ENCODE measurements at regions not wholly inside any gene's neighbourhood (a gene's known extent, or its start where the extent isn't known, plus 50 kb on each side); places are given as distances from the start of the nearest gene placed in this dataset.

- TF ChIP-seq ATF6 (CRISPR knock-in tag; conservative IDR thresholded peaks at IDR 0.05): no peak
- TF ChIP-seq ZNF576 (CRISPR knock-in tag; IDR thresholded peaks at IDR 0.05): no peak
- TF ChIP-seq ZNF792 (CRISPR knock-in tag; IDR thresholded peaks at IDR 0.05): no peak
- TF ChIP-seq ZNF549 (CRISPR knock-in tag; IDR thresholded peaks at IDR 0.05): no peak
- no peak for TF ChIP-seq ATF4 (CRISPR knock-in tag; IDR thresholded peaks at IDR 0.05)
- TF ChIP-seq JUNB (CRISPR knock-in tag; IDR thresholded peaks at IDR 0.05; ENCODE audit: borderline replicate concordance): no peak
- TF ChIP-seq ZNF234 (CRISPR knock-in tag; conservative IDR thresholded peaks at IDR 0.05): no peak
- no peak for TF ChIP-seq FOXP1 (IDR thresholded peaks at IDR 0.05)
- TF ChIP-seq FOXP1 (CRISPR knock-in tag; IDR thresholded peaks at IDR 0.05): peak; percentile 63
- no peak for TF ChIP-seq E2F2 (CRISPR knock-in tag; IDR thresholded peaks at IDR 0.05; ENCODE audit: borderline replicate concordance)
- no peak for TF ChIP-seq CAMTA2 (CRISPR knock-in tag; IDR thresholded peaks at IDR 0.05; ENCODE audit: borderline replicate concordance)
- no peak; the same call in 1 of the 2 replicates for TF ChIP-seq HMG20B (CRISPR knock-in tag; conservative IDR thresholded peaks at IDR 0.05)
- TF ChIP-seq PRDM15 (CRISPR knock-in tag; IDR thresholded peaks at IDR 0.05): no peak
- TF ChIP-seq ZNF142 (CRISPR knock-in tag; IDR thresholded peaks at IDR 0.05): no peak
- TF ChIP-seq NFIB (CRISPR knock-in tag; IDR thresholded peaks at IDR 0.05; ENCODE audit: borderline replicate concordance): no peak
- TF ChIP-seq NR2F6 (IDR thresholded peaks at IDR 0.05): peak; percentile 60
- peak; percentile 49 for TF ChIP-seq NR2F6 (CRISPR knock-in tag; IDR thresholded peaks at IDR 0.05)
- TF ChIP-seq SMAD1 (CRISPR knock-in tag; IDR thresholded peaks at IDR 0.05; ENCODE audit: borderline replicate concordance, low read depth): no peak
These were observed 135.6 kb downstream of the NUFIP1 start (continued) for GRCh38 chr13:44853641-44854040.
